T-cell (primary cell): ENCODE measurements at regions not wholly inside any gene's neighbourhood (a gene's known extent, or its start where the extent isn't known, plus 50 kb on each side); places are given as distances from the start of the nearest gene placed in this dataset.

ENCODE experiments used
- ATAC-seq, 4 experiments: fragments of 200-7000 bp in 3 of 4; fragments of 150-1000 bp in 1 of 4; cut with Tn5 transposase; replicated peaks in 1 of 4; 1 replicate in 3 of 4; 2 replicates in 1 of 4; pipeline ENCODE4 v1.10.0; 2021; ENCODE audit warnings: moderate library complexity in 3 of 4, mild to moderate bottlenecking in 2 of 4, moderate number of reproducible peaks in 1 of 4
- CTCF ChIA-PET, 2 donors: fragments of 300-600 bp; sonication (Branson Sonifier 250); formaldehyde crosslinking; loops; one replicate each; lab custom pipeline; 2022; ENCODE audit warnings: antibody characterized with exemption in 2 of 2; lab: Charles Lee
- POLR2A ChIA-PET, 2 donors: fragments of 300-600 bp; sonication (Branson Sonifier 250); formaldehyde crosslinking; loops; one replicate each; lab custom pipeline; 2022; ENCODE audit warnings: antibody characterized with exemption in 2 of 2; lab: Charles Lee
- DNase-seq, 35 experiments: peaks; one replicate each; pipeline versions ENCODE4 v3.0.0 to v3.0.0-alpha.2; 2013 to 2023
- H3K27ac ChIP-seq: one replicate; pipeline ENCODE4 v1.5.1; 2013; ENCODE audit warnings: low read length
- H3K27me3 ChIP-seq, 2 experiments: replicated peaks in 1 of 2; 1 replicate in 1 of 2; 2 replicates in 1 of 2; pipeline versions ENCODE4 v1.6.1 to v1.7.0; 2013; ENCODE audit warnings: low read length in 1 of 2, mixed read lengths in 1 of 2; ENCODE audit not compliant: control insufficient read depth in 2 of 2, insufficient read depth in 2 of 2; ENCODE audit errors: extremely low read depth in 1 of 2
- H3K36me3 ChIP-seq, 2 donors: 1 replicate in 1 of 2; 2 replicates in 1 of 2; pipeline versions ENCODE4 v1.6.1 to v1.7.0; 2013; ENCODE audit warnings: low read length in 1 of 2; ENCODE audit not compliant: control insufficient read depth in 2 of 2, insufficient read depth in 1 of 2; ENCODE audit errors: extremely low read depth in 1 of 2
- H3K4me1 ChIP-seq, 2 experiments: 1 replicate in 1 of 2; 2 replicates in 1 of 2; pipeline versions ENCODE4 v1.6.1 to v1.7.0; 2013; ENCODE audit warnings: low read length in 2 of 2, mixed read lengths in 1 of 2; ENCODE audit not compliant: insufficient read depth in 2 of 2, control insufficient read depth in 1 of 2; ENCODE audit errors: extremely low read depth in 1 of 2
- H3K4me3 ChIP-seq, 2 donors: 1 replicate in 1 of 2; 2 replicates in 1 of 2; pipeline versions ENCODE4 v1.5.1 to v1.7.0; 2013; ENCODE audit warnings: mild to moderate bottlenecking in 2 of 2, low read length in 1 of 2, moderate library complexity in 1 of 2; ENCODE audit not compliant: control insufficient read depth in 1 of 2; ENCODE audit errors: extremely low read depth in 1 of 2
- H3K9me3 ChIP-seq: 2 replicates; pipeline ENCODE4 v1.7.0; 2013
- H3K27ac Mint-ChIP-seq, 2 donors: one replicate each; pipeline ENCODE4 v1.8.0; 2020 to 2021; ENCODE audit warnings: mild to moderate bottlenecking in 2 of 2, mixed read lengths in 2 of 2
- H3K27me3 Mint-ChIP-seq, 2 donors: one replicate each; pipeline ENCODE4 v1.8.0; 2021 to 2022; ENCODE audit warnings: mixed read lengths in 2 of 2
- H3K36me3 Mint-ChIP-seq: one replicate; pipeline ENCODE4 v1.8.0; 2021; ENCODE audit warnings: mixed read lengths
- H3K4me1 Mint-ChIP-seq, 3 donors: one replicate each; pipeline ENCODE4 v1.8.0; 2020 to 2022; ENCODE audit warnings: mixed read lengths in 3 of 3, mild to moderate bottlenecking in 1 of 3
- H3K4me3 Mint-ChIP-seq, 3 donors: one replicate each; pipeline ENCODE4 v1.8.0; 2020 to 2022; ENCODE audit warnings: mild to moderate bottlenecking in 3 of 3, mixed read lengths in 3 of 3, moderate library complexity in 3 of 3
- H3K9me3 Mint-ChIP-seq, 3 donors: one replicate each; pipeline ENCODE4 v1.8.0; 2020 to 2022; ENCODE audit warnings: mixed read lengths in 3 of 3
- WGBS: methylation state at CpG from one replicate; pipeline ENCODE4 v1.1.5; 2013; ENCODE audit warnings: missing lambda C conversion rate; ENCODE audit not compliant: insufficient coverage; 5-methylcytosine and 5-hydroxymethylcytosine counted together

DNA sequence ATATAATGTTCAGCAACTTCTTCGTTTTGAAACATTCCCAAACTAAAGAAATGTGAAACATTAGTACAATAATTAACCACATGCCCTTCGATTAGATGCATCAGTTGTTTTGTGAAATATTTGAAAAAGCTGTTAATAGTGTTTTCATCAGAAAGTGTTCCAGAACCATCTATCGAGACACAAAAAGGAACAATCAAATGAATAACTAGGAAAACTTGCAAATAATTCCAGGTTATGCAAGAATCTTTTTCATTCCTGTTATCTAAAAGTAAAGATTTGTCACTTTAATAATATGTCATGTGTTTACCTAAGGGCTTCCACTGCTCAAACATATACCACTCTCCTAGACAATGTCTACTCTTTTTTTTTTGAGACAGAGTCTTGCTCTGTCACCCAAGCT, 904.2 kb upstream of the MIR17HG start:
- Histone ChIP-seq H3K27ac (no peak overlapping the region), H3K4me1 (no peaks in the 10 kb centered on the region), H3K27me3 (no peaks in the 10 kb centered on the region), H3K9me3 (no peaks in the 10 kb centered on the region), H3K4me3 (no peak overlapping the region), H3K36me3 (no peaks in the 10 kb centered on the region)
- Mint-ChIP-seq H3K27me3 (no peaks in the 10 kb centered on the region), H3K27ac (no peak overlapping the region), H3K4me1 (no peaks in the 10 kb centered on the region), H3K4me3 (no peak overlapping the region), H3K36me3 (no peaks in the 10 kb centered on the region), H3K9me3 (peaks cover 0 to 33% (median 4%) of the 10 kb centered on the region in 3 donors)
- ATAC-seq (no peak), DNase-seq (no peak)
- POLR2A ChIA-PET = no interaction called here
- no CpG with 5 or more reads among the region's 3 CpGs for WGBS
- CTCF ChIA-PET = no interaction called here

GRCh38 chr13:90444232-90444631, 903.3 kb upstream of the MIR17HG start:
- no peaks in the 10 kb centered on the region for H3K36me3 Mint-ChIP-seq
- H3K27ac ChIP-seq = no peak overlapping the region
- H3K36me3 ChIP-seq = no peaks in the 10 kb centered on the region
- 71% methylated on average over 1 of the region's 1 CpG for WGBS
- peaks cover 0 to 35% (median 4%) of the 10 kb centered on the region in 3 donors for H3K9me3 Mint-ChIP-seq
- POLR2A ChIA-PET = no interaction called here
- no peak overlapping the region for H3K4me3 Mint-ChIP-seq
- no peak overlapping the region for H3K27ac Mint-ChIP-seq
- no peak overlapping the region for H3K4me3 ChIP-seq
- no peaks in the 10 kb centered on the region for H3K4me1 ChIP-seq
- H3K4me1 Mint-ChIP-seq = no peaks in the 10 kb centered on the region
- H3K27me3 ChIP-seq = no peaks in the 10 kb centered on the region
- H3K9me3 ChIP-seq = no peaks in the 10 kb centered on the region
- DNase-seq (no peak), ATAC-seq (no peak)
- no peaks in the 10 kb centered on the region for H3K27me3 Mint-ChIP-seq
- CTCF ChIA-PET = no interaction called here

- H3K4me1 ChIP-seq = no peaks in the 10 kb centered on the region
- no peak for DNase-seq
- no peak overlapping the region for H3K4me3 Mint-ChIP-seq
- POLR2A ChIA-PET = no interaction called here
- ATAC-seq = no peak
- CTCF ChIA-PET = no interaction called here
- 80% methylated on average over 1 of the region's 2 CpGs for WGBS
- no peak overlapping the region for H3K27ac Mint-ChIP-seq
- no peaks in the 10 kb centered on the region for H3K36me3 ChIP-seq
- H3K4me1 Mint-ChIP-seq = no peaks in the 10 kb centered on the region
- no peaks in the 10 kb centered on the region for H3K36me3 Mint-ChIP-seq
- H3K4me3 ChIP-seq = no peak overlapping the region
- H3K27me3 Mint-ChIP-seq = no peaks in the 10 kb centered on the region
- H3K9me3 Mint-ChIP-seq = peaks cover 3 to 38% (median 4%) of the 10 kb centered on the region in 3 donors
- H3K9me3 ChIP-seq = no peaks in the 10 kb centered on the region
- H3K27me3 ChIP-seq = no peaks in the 10 kb centered on the region
- no peak overlapping the region for H3K27ac ChIP-seq
These were observed 902.3 kb upstream of the MIR17HG start for GRCh38 chr13:90445179-90445578.

DNA sequence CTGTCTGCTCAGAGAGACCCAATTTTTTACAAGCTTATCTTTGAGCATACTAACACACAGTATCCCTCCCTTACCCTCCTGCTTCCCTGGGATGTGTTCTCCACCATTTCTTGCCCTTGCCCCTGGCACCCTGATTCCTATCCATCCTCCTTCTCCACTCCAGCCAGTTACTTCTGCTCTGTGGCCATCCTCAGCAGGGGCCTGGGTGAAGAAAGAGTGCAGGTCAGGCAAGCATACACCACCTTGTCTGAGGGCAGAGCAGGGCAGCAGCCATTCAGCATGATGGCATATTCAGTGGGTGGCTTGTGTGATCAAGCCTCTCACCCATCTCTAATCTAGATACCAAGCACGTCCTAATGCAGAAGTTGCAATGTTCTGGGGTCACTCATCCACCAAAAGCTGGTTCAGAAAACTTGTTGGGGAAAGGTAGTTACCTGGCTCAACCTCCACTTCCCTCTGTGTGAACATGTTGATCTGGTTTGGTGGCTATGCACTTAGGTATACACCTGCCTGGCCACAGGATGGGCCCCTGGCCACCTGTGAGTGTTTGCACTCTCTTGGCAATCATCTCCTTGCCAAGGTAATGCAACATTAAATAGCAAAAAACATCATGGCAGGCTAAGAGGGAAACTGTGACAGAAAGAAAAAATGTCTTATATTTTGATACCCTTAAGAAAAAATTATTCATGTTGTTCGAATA, 900.3 kb upstream of the MIR17HG start:
- H3K4me3 Mint-ChIP-seq = no peak overlapping the region
- no peak overlapping the region for H3K27ac Mint-ChIP-seq
- no peak for ATAC-seq
- Histone ChIP-seq H3K27me3 (no peaks in the 10 kb centered on the region), H3K27ac (no peak overlapping the region), H3K4me1 (no peaks in the 10 kb centered on the region), H3K36me3 (no peaks in the 10 kb centered on the region), H3K9me3 (no peaks in the 10 kb centered on the region), H3K4me3 (no peak overlapping the region)
- H3K27me3 Mint-ChIP-seq = no peaks in the 10 kb centered on the region
- ChIA-PET POLR2A (no interaction called here), CTCF (interaction anchor here in 1 of 2 donors (0.6 kb wide), 1 partner anchor 20 kb away, joined by 4 read pairs; no protein-coding TSS in a partner anchor)
- peaks cover 9 to 41% (median 10%) of the 10 kb centered on the region in 3 donors for H3K9me3 Mint-ChIP-seq
- H3K36me3 Mint-ChIP-seq = no peaks in the 10 kb centered on the region
- H3K4me1 Mint-ChIP-seq = no peaks in the 10 kb centered on the region
- WGBS = 80% methylated on average over 1 of the region's 2 CpGs
- no peak for DNase-seq

DNA sequence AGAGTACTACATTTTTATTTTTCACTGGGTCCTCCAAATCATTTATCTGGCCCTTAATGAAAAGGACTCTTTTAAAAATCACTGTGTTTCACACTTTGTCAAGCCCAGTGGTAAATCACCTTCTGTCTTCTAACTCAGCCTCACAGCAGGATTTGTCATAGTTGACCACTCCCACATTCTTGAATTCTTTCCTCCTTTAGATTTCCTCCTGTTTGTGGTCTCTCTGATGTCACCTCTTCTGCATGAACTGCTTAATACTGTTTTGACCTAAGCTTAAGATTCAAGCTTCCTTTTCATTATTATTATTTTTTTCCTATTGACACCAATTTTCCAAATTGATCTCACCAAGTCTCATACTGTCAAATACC, 899.8 kb upstream of the MIR17HG start:
- DNase-seq (no peak), ATAC-seq (no peak)
- CTCF ChIA-PET = interaction anchor here in 1 of 2 donors (0.6 kb wide), 1 partner anchor 20 kb away, joined by 4 read pairs; no protein-coding TSS in a partner anchor
- H3K27ac ChIP-seq = no peak overlapping the region
- Mint-ChIP-seq H3K4me1 (no peaks in the 10 kb centered on the region), H3K4me3 (no peak overlapping the region), H3K27me3 (no peaks in the 10 kb centered on the region), H3K27ac (no peak overlapping the region), H3K36me3 (no peaks in the 10 kb centered on the region), H3K9me3 (peaks cover 9 to 38% (median 10%) of the 10 kb centered on the region in 3 donors)
- no peaks in the 10 kb centered on the region for H3K27me3 ChIP-seq
- no peaks in the 10 kb centered on the region for H3K4me1 ChIP-seq
- no peak overlapping the region for H3K4me3 ChIP-seq
- H3K36me3 ChIP-seq = no peaks in the 10 kb centered on the region
- H3K9me3 ChIP-seq = no peaks in the 10 kb centered on the region
- POLR2A ChIA-PET = no interaction called here

DNA sequence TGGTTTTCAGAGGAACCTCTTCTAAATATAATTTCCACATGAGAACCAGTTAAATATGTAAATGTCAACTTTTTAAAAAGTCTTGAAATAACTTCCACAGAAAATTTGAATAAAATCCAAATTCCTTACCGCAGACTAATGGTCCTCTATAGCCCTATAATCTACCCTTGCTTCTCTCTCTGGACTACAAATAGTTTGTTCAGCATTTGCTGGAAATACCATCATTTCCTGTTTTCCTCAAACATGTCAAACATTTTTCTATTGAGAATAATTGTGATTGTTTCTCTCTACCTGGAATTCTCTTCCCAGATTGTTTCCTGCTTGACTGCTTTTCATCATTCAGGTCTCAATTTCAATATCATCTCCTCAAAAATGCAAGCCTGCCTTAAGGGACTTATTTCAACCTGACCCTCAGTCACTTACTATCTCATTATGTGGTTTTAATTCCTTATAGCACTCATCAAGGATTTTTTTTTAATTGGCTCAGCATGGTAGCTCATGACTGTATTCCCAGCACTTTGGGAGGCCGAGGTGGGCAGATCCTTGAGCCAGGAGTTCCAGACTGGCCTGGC, 898.9 kb upstream of the MIR17HG start:
- H3K27me3 Mint-ChIP-seq = no peaks in the 10 kb centered on the region
- no peak overlapping the region for H3K4me3 Mint-ChIP-seq
- POLR2A ChIA-PET = no interaction called here
- no CpG with 5 or more reads among the region's 2 CpGs for WGBS
- no peak overlapping the region for H3K27ac ChIP-seq
- no peaks in the 10 kb centered on the region for H3K36me3 ChIP-seq
- H3K9me3 Mint-ChIP-seq = peaks cover 9 to 38% (median 10%) of the 10 kb centered on the region in 3 donors
- no peak overlapping the region for H3K27ac Mint-ChIP-seq
- no peaks in the 10 kb centered on the region for H3K4me1 ChIP-seq
- H3K36me3 Mint-ChIP-seq = no peaks in the 10 kb centered on the region
- no peaks in the 10 kb centered on the region for H3K9me3 ChIP-seq
- no peaks in the 10 kb centered on the region for H3K4me1 Mint-ChIP-seq
- CTCF ChIA-PET = no interaction called here
- ATAC-seq = no peak
- H3K27me3 ChIP-seq = no peaks in the 10 kb centered on the region
- no peak for DNase-seq
- H3K4me3 ChIP-seq = no peak overlapping the region
